ENCODE measurements at regions not wholly inside any gene's neighbourhood (a gene's known extent, or its start where the extent isn't known, plus 50 kb on each side); places are given as distances from the start of the nearest gene placed in this dataset.
A peak's percentile ranks its signal among the peaks of the same experiment; 100 is the strongest.
"Not testable (repeated sequence)": the region's sequence is repeated elsewhere in the genome, so short reads cannot be mapped to it uniquely, and the experiment has no call there.

DNA sequence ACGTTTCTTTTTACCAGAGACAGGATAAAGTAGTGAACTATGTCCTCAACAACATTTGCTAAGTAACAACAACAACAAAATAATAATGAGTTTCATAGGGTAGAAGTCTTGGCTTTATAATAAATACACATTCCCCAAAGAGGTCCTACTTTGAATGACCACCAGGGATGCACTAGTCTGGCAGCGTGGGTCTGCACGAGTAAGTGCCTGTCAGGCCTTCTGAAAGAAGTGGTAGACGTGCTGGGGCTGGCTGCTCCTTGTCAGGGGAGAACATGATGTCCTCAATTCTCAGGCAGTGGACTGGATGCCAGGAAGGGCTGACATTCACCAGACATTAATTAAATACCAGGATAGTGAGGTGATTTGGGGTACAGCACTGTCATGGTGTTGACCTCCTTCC, 331.1 kb downstream of the TMEM38B start:
- no peak for FAIRE-seq
- Histone ChIP-seq H3K36me3 (ENCODE audit: control insufficient read depth in 2 of 2, extremely low read depth in 1 of 2, insufficient read depth in 2 of 2, low read length in 2 of 2) (no peaks in the 10 kb centered on the region), H3K4me1 (ENCODE audit: control insufficient read depth, extremely low read depth, insufficient read depth, low read length) (no peaks in the 10 kb centered on the region), H3K4me2 (ENCODE audit: control insufficient read depth, extremely low read depth, insufficient read depth, low read depth, low read length) (no peak overlapping the region), H2AFZ (ENCODE audit: control insufficient read depth, low read length) (no peak overlapping the region), H3K79me2 (ENCODE audit: control insufficient read depth, insufficient read depth, low read length) (no peaks in the 10 kb centered on the region), H3K9me3 (ENCODE audit: control insufficient read depth, low read depth, low read length) (no peaks in the 10 kb centered on the region), H3K9me1 (ENCODE audit: control insufficient read depth, extremely low read depth, insufficient read depth, low read length) (no peaks in the 10 kb centered on the region), H3K9ac (ENCODE audit: control insufficient read depth, extremely low read depth, insufficient read depth, low read length) (no peak overlapping the region), H3K27ac (ENCODE audit: control insufficient read depth, insufficient read depth, low read length) (no peak overlapping the region), H3K4me3 (ENCODE audit: control insufficient read depth in 2 of 3, extremely low read depth in 1 of 3, insufficient read depth in 2 of 3, low read depth in 1 of 3, low read length in 3 of 3) (no peak overlapping the region), H3K27me3 (ENCODE audit: control insufficient read depth, extremely low read depth, insufficient read depth, low read length) (no peaks in the 10 kb centered on the region), H4K20me1 (ENCODE audit: control insufficient read depth, extremely low read depth, insufficient read depth, low read length) (no peaks in the 10 kb centered on the region)
- dilution Hi-C loops (cut with MboI; ENCODE audit: extremely low pct_ligation_motif_present, low sequenced_read_pairs): no loop called here
- no peak for DNase-seq (ENCODE audit: low read depth, low spot score)
- TF ChIP-seq CTCF (optimal IDR thresholded peaks at IDR 0.05 in 1 of 3, IDR thresholded peaks at IDR 0.05 in 1 of 3, conservative IDR thresholded peaks at IDR 0.05 in 1 of 3; ENCODE audit: extremely low read depth in 1 of 3, insufficient read depth in 2 of 3, low read length in 3 of 3) (peak; percentile 24 to 32 (median 27)), EZH2 (IDR thresholded peaks at IDR 0.05; ENCODE audit: low read length) (no peak)

- H2AFZ ChIP-seq (ENCODE audit: control insufficient read depth, low read length); FAIRE-seq; dilution Hi-C loops (cut with MboI; ENCODE audit: extremely low pct_ligation_motif_present, low sequenced_read_pairs): not testable (repeated sequence)
Measured at GRCh38 chr9:106030146-106030545, 335.8 kb downstream of the TMEM38B start.

DNA sequence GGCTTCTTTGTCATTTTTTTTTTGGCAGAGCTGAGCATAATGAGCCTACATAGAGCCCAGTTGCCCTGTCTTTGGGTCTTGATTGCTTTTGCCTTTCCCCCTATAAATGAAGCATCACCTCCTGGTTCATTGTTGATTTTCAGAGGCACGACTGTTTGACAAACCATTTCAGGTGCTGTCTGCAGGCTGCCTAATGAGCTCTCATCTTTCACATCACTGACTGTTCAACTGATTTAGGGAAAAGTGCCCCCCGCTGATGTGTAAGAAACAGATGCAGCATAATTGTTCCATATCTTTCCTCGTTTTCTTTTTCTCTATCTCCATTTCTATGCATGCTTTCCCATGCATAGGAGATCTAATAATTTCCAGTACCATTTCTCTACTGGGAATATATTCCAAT, 338.6 kb downstream of the TMEM38B start:
- Histone ChIP-seq H4K20me1 (ENCODE audit: control insufficient read depth, extremely low read depth, insufficient read depth, low read length) (no peaks in the 10 kb centered on the region), H2AFZ (ENCODE audit: control insufficient read depth, low read length) (no peak overlapping the region), H3K27ac (ENCODE audit: control insufficient read depth, insufficient read depth, low read length) (no peak overlapping the region), H3K9me3 (ENCODE audit: control insufficient read depth, low read depth, low read length) (no peaks in the 10 kb centered on the region), H3K4me2 (ENCODE audit: control insufficient read depth, extremely low read depth, insufficient read depth, low read depth, low read length) (no peak overlapping the region), H3K4me1 (ENCODE audit: control insufficient read depth, extremely low read depth, insufficient read depth, low read length) (no peaks in the 10 kb centered on the region), H3K9ac (ENCODE audit: control insufficient read depth, extremely low read depth, insufficient read depth, low read length) (no peak overlapping the region), H3K4me3 (ENCODE audit: control insufficient read depth in 2 of 3, extremely low read depth in 1 of 3, insufficient read depth in 2 of 3, low read depth in 1 of 3, low read length in 3 of 3) (no peak overlapping the region), H3K27me3 (ENCODE audit: control insufficient read depth, extremely low read depth, insufficient read depth, low read length) (no peaks in the 10 kb centered on the region), H3K36me3 (ENCODE audit: control insufficient read depth in 2 of 2, extremely low read depth in 1 of 2, insufficient read depth in 2 of 2, low read length in 2 of 2) (no peaks in the 10 kb centered on the region), H3K79me2 (ENCODE audit: control insufficient read depth, insufficient read depth, low read length) (no peaks in the 10 kb centered on the region), H3K9me1 (ENCODE audit: control insufficient read depth, extremely low read depth, insufficient read depth, low read length) (no peaks in the 10 kb centered on the region)
- no peak for TF ChIP-seq CTCF (optimal IDR thresholded peaks at IDR 0.05 in 1 of 3, IDR thresholded peaks at IDR 0.05 in 1 of 3, conservative IDR thresholded peaks at IDR 0.05 in 1 of 3; ENCODE audit: extremely low read depth in 1 of 3, insufficient read depth in 2 of 3, low read length in 3 of 3)
- no peak for TF ChIP-seq EZH2 (IDR thresholded peaks at IDR 0.05; ENCODE audit: low read length)
- dilution Hi-C loops (cut with MboI; ENCODE audit: extremely low pct_ligation_motif_present, low sequenced_read_pairs): no loop called here
- FAIRE-seq: no peak
- no peak for DNase-seq (ENCODE audit: low read depth, low spot score)

More at GRCh38 chr9:106030146-106030545, 335.8 kb downstream of the TMEM38B start:
- not testable (repeated sequence) for H3K9ac ChIP-seq (ENCODE audit: control insufficient read depth, extremely low read depth, insufficient read depth, low read length); DNase-seq (ENCODE audit: low read depth, low spot score); H3K27me3 ChIP-seq (ENCODE audit: control insufficient read depth, extremely low read depth, insufficient read depth, low read length); H3K4me3 ChIP-seq (ENCODE audit: control insufficient read depth in 2 of 3, extremely low read depth in 1 of 3, insufficient read depth in 2 of 3, low read depth in 1 of 3, low read length in 3 of 3); H3K9me3 ChIP-seq (ENCODE audit: control insufficient read depth, low read depth, low read length); H3K4me1 ChIP-seq (ENCODE audit: control insufficient read depth, extremely low read depth, insufficient read depth, low read length); H3K36me3 ChIP-seq (ENCODE audit: control insufficient read depth in 2 of 2, extremely low read depth in 1 of 2, insufficient read depth in 2 of 2, low read length in 2 of 2); H3K27ac ChIP-seq (ENCODE audit: control insufficient read depth, insufficient read depth, low read length); H3K79me2 ChIP-seq (ENCODE audit: control insufficient read depth, insufficient read depth, low read length); H3K4me2 ChIP-seq (ENCODE audit: control insufficient read depth, extremely low read depth, insufficient read depth, low read depth, low read length); H4K20me1 ChIP-seq (ENCODE audit: control insufficient read depth, extremely low read depth, insufficient read depth, low read length); H3K9me1 ChIP-seq (ENCODE audit: control insufficient read depth, extremely low read depth, insufficient read depth, low read length)
